ENCODE measurements at regions not wholly inside any gene's neighbourhood (a gene's known extent, or its start where the extent isn't known, plus 50 kb on each side); places are given as distances from the start of the nearest gene placed in this dataset.
A peak's percentile ranks its signal among the peaks of the same experiment; 100 is the strongest.

DNA sequence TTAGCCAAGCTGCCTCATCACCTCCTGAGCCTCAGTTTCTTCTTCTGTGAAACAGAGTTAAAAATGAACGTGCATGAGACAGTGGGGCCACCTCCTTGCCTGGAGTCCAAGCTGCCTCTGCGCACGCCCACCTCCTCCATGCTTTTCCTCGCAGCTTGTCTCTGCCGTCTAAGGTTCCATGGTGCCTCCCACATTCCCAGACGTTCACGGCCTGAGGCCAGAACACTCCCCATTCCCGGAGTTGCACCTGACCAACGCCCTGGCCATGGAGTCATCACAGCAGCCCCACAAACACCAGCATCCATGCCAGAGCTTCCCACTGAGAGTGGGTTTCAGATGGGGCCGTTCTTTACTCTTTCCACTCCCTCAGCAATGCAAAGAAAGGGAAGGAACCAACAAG is 183.0 kb upstream of the FOXF1 start:
- Mint-ChIP-seq H3K36me3 (ENCODE audit: insufficient read depth, unreplicated experiment) (no peaks in the 10 kb centered on the region), H3K27ac (ENCODE audit: unreplicated experiment) (no peak overlapping the region), H3K4me1 (ENCODE audit: low read depth, unreplicated experiment) (no peaks in the 10 kb centered on the region), H3K9me3 (ENCODE audit: unreplicated experiment) (no peaks in the 10 kb centered on the region), H3K27me3 (ENCODE audit: insufficient read depth, unreplicated experiment) (peaks cover 22% of the 10 kb centered on the region), H3K4me3 (ENCODE audit: unreplicated experiment) (no peak overlapping the region)
- intact Hi-C loops (cut with micrococcal nuclease; ENCODE audit: unreplicated experiment) = no loop called here
- peak in 1 of 2 experiments; percentile 19 for DNase-seq
- no peaks in the 10 kb centered on the region; the same call in none of the 2 replicates for H3K27me3 ChIP-seq (replicated peaks; ENCODE audit: control insufficient read depth, insufficient read depth, low read length)
- BruUV-seq (replicated peaks) = no TSS peak
- CTCF ChIA-PET = no interaction called here
- H3K36me3 ChIP-seq (ENCODE audit: control insufficient read depth, insufficient read depth, low read length) = no peaks in the 10 kb centered on the region
- POLR2A ChIA-PET = no interaction called here
- no peaks in the 10 kb centered on the region for H3K4me1 ChIP-seq
- no peak overlapping the region for H3K4me3 ChIP-seq (ENCODE audit: low read depth, low read length)
- TF ChIP-seq, protein P1, sequence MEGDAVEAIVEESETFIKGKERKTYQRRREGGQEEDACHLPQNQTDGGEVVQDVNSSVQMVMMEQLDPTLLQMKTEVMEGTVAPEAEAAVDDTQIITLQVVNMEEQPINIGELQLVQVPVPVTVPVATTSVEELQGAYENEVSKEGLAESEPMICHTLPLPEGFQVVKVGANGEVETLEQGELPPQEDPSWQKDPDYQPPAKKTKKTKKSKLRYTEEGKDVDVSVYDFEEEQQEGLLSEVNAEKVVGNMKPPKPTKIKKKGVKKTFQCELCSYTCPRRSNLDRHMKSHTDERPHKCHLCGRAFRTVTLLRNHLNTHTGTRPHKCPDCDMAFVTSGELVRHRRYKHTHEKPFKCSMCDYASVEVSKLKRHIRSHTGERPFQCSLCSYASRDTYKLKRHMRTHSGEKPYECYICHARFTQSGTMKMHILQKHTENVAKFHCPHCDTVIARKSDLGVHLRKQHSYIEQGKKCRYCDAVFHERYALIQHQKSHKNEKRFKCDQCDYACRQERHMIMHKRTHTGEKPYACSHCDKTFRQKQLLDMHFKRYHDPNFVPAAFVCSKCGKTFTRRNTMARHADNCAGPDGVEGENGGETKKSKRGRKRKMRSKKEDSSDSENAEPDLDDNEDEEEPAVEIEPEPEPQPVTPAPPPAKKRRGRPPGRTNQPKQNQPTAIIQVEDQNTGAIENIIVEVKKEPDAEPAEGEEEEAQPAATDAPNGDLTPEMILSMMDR (IDR thresholded peaks at IDR 0.05; ENCODE audit: insufficient read depth in 1 of 2, low read depth in 1 of 2, low read length in 1 of 2, severe bottlenecking in 1 of 2, unreplicated experiment in 1 of 2) = no peak
- H3K9me3 ChIP-seq = no peaks in the 10 kb centered on the region

DNA sequence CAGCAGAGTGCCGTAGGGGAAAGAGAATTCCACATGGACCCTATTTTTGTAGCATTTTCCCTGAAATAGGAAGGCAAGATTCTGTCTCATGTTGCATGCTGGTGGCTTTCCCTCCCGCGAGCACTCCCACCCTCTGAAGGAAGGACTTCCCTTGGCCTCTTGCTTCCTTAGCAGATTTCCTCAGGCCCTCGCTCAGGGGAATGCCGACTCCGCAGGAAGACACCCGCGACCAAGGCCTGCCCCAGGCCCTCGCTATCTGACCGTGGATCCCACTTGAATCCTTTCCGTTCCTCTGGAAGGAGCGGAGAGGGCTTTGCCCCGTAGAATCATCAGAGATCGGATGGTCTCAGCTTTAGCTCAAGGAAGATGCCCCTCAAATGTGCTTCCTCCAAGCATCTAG is 179.4 kb upstream of the FOXF1 start:
- ChIA-PET POLR2A (no interaction called here), CTCF (no interaction called here)
- H3K4me1 ChIP-seq = no peaks in the 10 kb centered on the region; the same call in 1 of the 2 replicates
- H3K36me3 ChIP-seq (ENCODE audit: control insufficient read depth, insufficient read depth, low read length) = no peaks in the 10 kb centered on the region
- TF ChIP-seq, protein P1 (IDR thresholded peaks at IDR 0.05; ENCODE audit: insufficient read depth in 1 of 2, low read depth in 1 of 2, low read length in 1 of 2, severe bottlenecking in 1 of 2, unreplicated experiment in 1 of 2) = no peak
- Mint-ChIP-seq H3K9me3 (ENCODE audit: unreplicated experiment) (no peaks in the 10 kb centered on the region), H3K36me3 (ENCODE audit: insufficient read depth, unreplicated experiment) (no peaks in the 10 kb centered on the region), H3K27ac (ENCODE audit: unreplicated experiment) (no peak overlapping the region), H3K27me3 (ENCODE audit: insufficient read depth, unreplicated experiment) (peaks cover 23% of the 10 kb centered on the region), H3K4me3 (ENCODE audit: unreplicated experiment) (no peak overlapping the region), H3K4me1 (ENCODE audit: low read depth, unreplicated experiment) (no peaks in the 10 kb centered on the region)
- H3K4me3 ChIP-seq (ENCODE audit: low read depth, low read length) = no peak overlapping the region
- intact Hi-C loops (cut with micrococcal nuclease; ENCODE audit: unreplicated experiment) = loop anchor here (10.0 kb wide), 1 partner anchor 256 kb away; no protein-coding TSS in a partner anchor
- no TSS peak for BruUV-seq (replicated peaks)
- no peaks in the 10 kb centered on the region for H3K9me3 ChIP-seq
- H3K27me3 ChIP-seq (replicated peaks; ENCODE audit: control insufficient read depth, insufficient read depth, low read length) = no peaks in the 10 kb centered on the region; the same call in none of the 2 replicates
- DNase-seq = peak in 1 of 2 experiments; percentile 4

GRCh38 chr16:86334079-86334635 is 176.2 kb upstream of the FOXF1 start:
- Histone ChIP-seq H3K4me1 (no peaks in the 10 kb centered on the region; the same call in 1 of the 2 replicates), H3K36me3 (ENCODE audit: control insufficient read depth, insufficient read depth, low read length) (no peaks in the 10 kb centered on the region), H3K4me3 (ENCODE audit: low read depth, low read length) (no peak overlapping the region), H3K27me3 (replicated peaks; ENCODE audit: control insufficient read depth, insufficient read depth, low read length) (no peaks in the 10 kb centered on the region; the same call in 1 of the 2 replicates), H3K9me3 (no peaks in the 10 kb centered on the region)
- Mint-ChIP-seq H3K4me3 (ENCODE audit: unreplicated experiment) (no peak overlapping the region), H3K27ac (ENCODE audit: unreplicated experiment) (no peak overlapping the region), H3K9me3 (ENCODE audit: unreplicated experiment) (no peaks in the 10 kb centered on the region), H3K4me1 (ENCODE audit: low read depth, unreplicated experiment) (no peaks in the 10 kb centered on the region), H3K27me3 (ENCODE audit: insufficient read depth, unreplicated experiment) (peaks cover 25% of the 10 kb centered on the region), H3K36me3 (ENCODE audit: insufficient read depth, unreplicated experiment) (no peaks in the 10 kb centered on the region)
- TF ChIP-seq, protein P1 (IDR thresholded peaks at IDR 0.05; ENCODE audit: insufficient read depth in 1 of 2, low read depth in 1 of 2, low read length in 1 of 2, severe bottlenecking in 1 of 2, unreplicated experiment in 1 of 2) = no peak
- ChIA-PET POLR2A (no interaction called here), CTCF (no interaction called here)
- no peak for DNase-seq
- BruUV-seq (replicated peaks) = no TSS peak
- intact Hi-C loops (cut with micrococcal nuclease; ENCODE audit: unreplicated experiment) = loop anchor here (10.0 kb wide), 1 partner anchor 259 kb away; no protein-coding TSS in a partner anchor
